Large intestine (tissue), 3 donors: ENCODE measurements at regions not wholly inside any gene's neighbourhood (a gene's known extent, or its start where the extent isn't known, plus 50 kb on each side); places are given as distances from the start of the nearest gene placed in this dataset.
A peak's percentile ranks its signal among the peaks of the same experiment; 100 is the strongest.

Experiments
- DNase-seq, 2 donors: peaks; one replicate each; pipeline versions ENCODE4 v3.0.0 to v3.0.0-alpha.2; 2013
- H3K27ac ChIP-seq: one replicate; pipeline ENCODE4 v1.5.1; 2013; ENCODE audit warnings: low read length
- H3K27me3 ChIP-seq: 2 replicates; pipeline ENCODE4 v1.6.1; 2013; ENCODE audit warnings: low read length; ENCODE audit not compliant: control insufficient read depth, insufficient read depth
- H3K36me3 ChIP-seq: 2 replicates; pipeline ENCODE4 v1.6.1; 2013; ENCODE audit warnings: low read length; ENCODE audit not compliant: control insufficient read depth, insufficient read depth
- H3K4me1 ChIP-seq: one replicate; pipeline ENCODE4 v1.6.1; 2013; ENCODE audit warnings: low read length; ENCODE audit not compliant: control insufficient read depth, insufficient read depth
- H3K4me3 ChIP-seq: one replicate; pipeline ENCODE4 v1.5.1; 2013; ENCODE audit warnings: low read length
- H3K9me3 ChIP-seq: one replicate; pipeline ENCODE4 v1.6.1; 2013; ENCODE audit warnings: mild to moderate bottlenecking, low read depth, low read length, moderate library complexity; ENCODE audit not compliant: control insufficient read depth
- WGBS: methylation state at CpG from one replicate; pipeline ENCODE4 v1.1.5; 2013; ENCODE audit warnings: low lambda C conversion rate; ENCODE audit not compliant: insufficient coverage; 5-methylcytosine and 5-hydroxymethylcytosine counted together

DNA sequence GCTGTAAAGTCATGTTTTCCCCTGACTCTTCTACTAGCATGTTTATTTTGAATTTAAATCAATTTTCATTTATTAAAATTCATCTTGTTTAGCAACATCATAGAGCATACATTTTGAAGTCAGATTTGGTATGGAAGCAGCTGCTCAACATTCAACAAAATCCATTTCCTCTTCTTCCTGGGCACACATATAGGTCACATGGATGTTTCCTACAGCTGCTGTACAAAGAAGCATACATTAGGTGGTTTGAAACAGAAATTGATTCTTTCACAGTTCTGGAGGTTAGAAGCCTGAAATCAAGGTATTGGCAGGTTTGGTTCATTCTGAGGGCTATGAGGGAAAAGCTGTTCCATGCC is 495.2 kb downstream of the RFPL4B start:
- Histone ChIP-seq H3K36me3 (no peaks in the 10 kb centered on the region), H3K27ac (no peak overlapping the region), H3K27me3 (no peaks in the 10 kb centered on the region), H3K9me3 (peaks cover 3% of the 10 kb centered on the region), H3K4me1 (no peaks in the 10 kb centered on the region), H3K4me3 (no peak overlapping the region)
- DNase-seq, result no peak

- no peak for DNase-seq
- no peaks in the 10 kb centered on the region for H3K4me1 ChIP-seq
- H3K36me3 ChIP-seq, result no peaks in the 10 kb centered on the region
- no peaks in the 10 kb centered on the region for H3K9me3 ChIP-seq
- no peaks in the 10 kb centered on the region for H3K27me3 ChIP-seq
- no peak overlapping the region for H3K27ac ChIP-seq
- no peak overlapping the region for H3K4me3 ChIP-seq
- no CpG with 5 or more reads among the region's 3 CpGs for WGBS
Observed at GRCh38 chr6:112846681-112847080, 499.6 kb downstream of the RFPL4B start.

- WGBS, result no CpG with 5 or more reads among the region's 1 CpG
- no peak for DNase-seq
- no peaks in the 10 kb centered on the region for H3K36me3 ChIP-seq
- no peaks in the 10 kb centered on the region for H3K4me1 ChIP-seq
- H3K27me3 ChIP-seq, result no peaks in the 10 kb centered on the region
- no peaks in the 10 kb centered on the region for H3K9me3 ChIP-seq
- H3K27ac ChIP-seq, result no peak overlapping the region
- no peak overlapping the region for H3K4me3 ChIP-seq
Observed at GRCh38 chr6:112851146-112851545, 504.0 kb downstream of the RFPL4B start.

DNA sequence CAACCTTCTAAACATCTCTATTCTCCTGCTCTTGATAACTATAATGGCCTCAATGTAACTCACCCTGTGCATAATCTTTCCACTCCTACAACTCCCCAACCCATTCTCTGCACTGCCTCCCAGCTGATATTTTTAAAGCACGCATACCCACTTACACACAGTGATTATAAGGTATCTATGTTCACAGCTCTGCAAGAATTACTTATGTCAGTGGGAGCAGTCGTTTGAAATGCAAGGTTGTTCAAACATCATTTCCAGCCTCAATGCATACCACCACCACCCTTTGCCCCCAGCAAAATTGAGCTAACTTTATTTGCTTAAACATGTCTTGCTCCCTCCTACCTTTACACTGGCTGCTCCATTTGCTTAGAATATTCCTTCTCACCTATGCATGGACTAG is 506.0 kb downstream of the RFPL4B start:
- DNase-seq, result no peak
- no peaks in the 10 kb centered on the region for H3K9me3 ChIP-seq
- H3K4me3 ChIP-seq, result no peak overlapping the region
- no peaks in the 10 kb centered on the region for H3K27me3 ChIP-seq
- WGBS, result 0% methylated on average over 1 of the region's 2 CpGs
- no peak overlapping the region for H3K27ac ChIP-seq
- no peaks in the 10 kb centered on the region for H3K4me1 ChIP-seq
- H3K36me3 ChIP-seq, result no peaks in the 10 kb centered on the region

DNA sequence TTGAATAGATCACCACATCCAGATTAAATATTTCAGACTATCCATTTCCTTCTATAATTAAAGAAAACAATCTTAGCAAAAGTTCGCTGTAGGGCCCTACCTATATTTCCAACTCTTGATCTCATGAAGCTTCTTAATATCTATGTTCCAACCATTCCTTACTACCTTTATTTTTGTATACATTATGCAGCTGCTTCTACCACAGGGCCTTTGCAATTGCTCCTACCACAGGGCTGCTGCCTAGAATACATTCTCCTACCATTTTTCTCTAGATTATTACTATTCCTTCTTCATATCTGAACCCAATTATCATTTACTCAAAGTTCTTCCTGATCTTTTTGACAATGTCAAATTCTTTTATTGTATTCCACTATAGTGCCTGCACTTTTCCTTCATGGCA is 516.6 kb downstream of the RFPL4B start:
- 91% methylated on average over 1 of the region's 1 CpG for WGBS
- H3K27ac ChIP-seq, result no peak overlapping the region
- no peaks in the 10 kb centered on the region for H3K4me1 ChIP-seq
- no peaks in the 10 kb centered on the region for H3K9me3 ChIP-seq
- no peak for DNase-seq
- no peaks in the 10 kb centered on the region for H3K36me3 ChIP-seq
- H3K4me3 ChIP-seq, result no peak overlapping the region
- no peaks in the 10 kb centered on the region for H3K27me3 ChIP-seq

DNA sequence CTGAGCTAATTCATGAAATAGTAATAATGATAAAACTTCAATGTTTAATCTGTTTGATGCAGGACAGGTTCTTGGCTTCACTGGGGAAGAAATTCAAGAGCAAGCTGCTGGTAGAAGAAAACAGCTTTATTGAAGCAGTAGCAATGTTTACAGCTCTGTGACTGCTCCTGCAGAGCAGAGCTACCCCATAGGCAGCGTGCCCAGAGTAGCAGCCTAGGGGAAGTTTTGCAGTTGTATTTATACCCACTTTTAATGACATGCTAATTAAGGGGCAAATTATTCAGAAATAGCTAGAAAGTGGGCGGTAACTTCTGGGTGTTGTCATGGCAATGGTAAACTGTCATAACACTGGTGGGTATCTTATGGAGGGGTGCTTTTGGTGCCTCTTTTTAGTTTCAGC is 518.0 kb downstream of the RFPL4B start:
- WGBS, result no CpG with 5 or more reads among the region's 2 CpGs
- no peaks in the 10 kb centered on the region for H3K4me1 ChIP-seq
- no peak overlapping the region for H3K27ac ChIP-seq
- DNase-seq, result no peak
- no peaks in the 10 kb centered on the region for H3K36me3 ChIP-seq
- no peak overlapping the region for H3K4me3 ChIP-seq
- H3K9me3 ChIP-seq, result no peaks in the 10 kb centered on the region
- H3K27me3 ChIP-seq, result no peaks in the 10 kb centered on the region

GRCh38 chr6:112874881-112875280 is 527.8 kb downstream of the RFPL4B start:
- no peak overlapping the region for H3K4me3 ChIP-seq
- no peaks in the 10 kb centered on the region for H3K36me3 ChIP-seq
- DNase-seq, result no peak
- no peaks in the 10 kb centered on the region for H3K27me3 ChIP-seq
- peaks cover 2% of the 10 kb centered on the region for H3K9me3 ChIP-seq
- WGBS, result no CpG with 5 or more reads among the region's 1 CpG
- H3K27ac ChIP-seq, result no peak overlapping the region
- no peaks in the 10 kb centered on the region for H3K4me1 ChIP-seq

GRCh38 chr6:112877134-112878100 is 530.3 kb downstream of the RFPL4B start:
- peak; percentile 4 to 18 for DNase-seq
- Histone ChIP-seq H3K4me1 (no peaks in the 10 kb centered on the region), H3K9me3 (peaks cover 4% of the 10 kb centered on the region), H3K36me3 (no peaks in the 10 kb centered on the region), H3K4me3 (no peak overlapping the region), H3K27ac (no peak overlapping the region), H3K27me3 (no peaks in the 10 kb centered on the region)
- WGBS, result 20% methylated on average over 1 of the region's 4 CpGs

DNA sequence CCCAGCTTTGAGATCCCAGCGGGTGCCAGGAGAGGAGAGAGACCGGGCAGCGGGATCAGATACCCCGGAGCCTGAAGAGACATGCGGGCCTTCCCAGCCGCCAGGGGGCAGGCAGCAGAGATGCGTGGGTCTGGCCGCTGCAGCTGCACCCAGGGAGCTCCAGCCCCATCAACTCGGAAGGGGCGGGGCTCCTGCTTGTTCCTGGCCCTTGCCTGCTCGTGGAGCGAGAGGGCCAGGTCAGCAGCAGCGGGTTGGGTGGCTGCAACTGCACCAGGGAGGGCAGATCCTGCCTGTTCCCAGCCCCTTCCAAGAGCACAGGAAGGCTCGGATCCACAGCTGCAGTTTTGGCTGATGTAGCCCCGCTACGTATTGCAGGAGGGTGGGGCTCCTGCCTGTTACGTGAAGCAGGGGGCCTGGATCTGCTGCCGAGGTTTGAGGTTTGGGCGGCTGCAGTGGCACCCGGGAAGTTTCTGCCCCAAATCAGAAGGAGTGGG is 532.8 kb downstream of the RFPL4B start:
- Histone ChIP-seq H3K9me3 (peaks cover 4% of the 10 kb centered on the region), H3K4me1 (no peaks in the 10 kb centered on the region), H3K36me3 (no peaks in the 10 kb centered on the region), H3K27me3 (no peaks in the 10 kb centered on the region), H3K27ac (no peak overlapping the region), H3K4me3 (no peak overlapping the region)
- DNase-seq, result peak; percentile 9 to 58
- no CpG with 5 or more reads among the region's 20 CpGs for WGBS

- no peak overlapping the region for H3K27ac ChIP-seq
- H3K4me1 ChIP-seq, result no peaks in the 10 kb centered on the region
- H3K27me3 ChIP-seq, result no peaks in the 10 kb centered on the region
- H3K9me3 ChIP-seq, result peaks cover 4% of the 10 kb centered on the region
- H3K36me3 ChIP-seq, result no peaks in the 10 kb centered on the region
- WGBS, result 100% methylated on average over 1 of the region's 3 CpGs
- H3K4me3 ChIP-seq, result no peak overlapping the region
- DNase-seq, result no peak
Observed at GRCh38 chr6:112881027-112881426, 533.9 kb downstream of the RFPL4B start.
